Heart left ventricle (tissue), 16 donors: ENCODE measurements at regions not wholly inside any gene's neighbourhood (a gene's known extent, or its start where the extent isn't known, plus 50 kb on each side); places are given as distances from the start of the nearest gene placed in this dataset.

Experiments used
- ATAC-seq, 4 donors: fragments of 200-7000 bp; cut with Tn5 transposase; one replicate each; pipeline ENCODE4 v1.9.1; 2020 to 2022; ENCODE audit warnings: moderate library complexity in 4 of 4, mild to moderate bottlenecking in 3 of 4, moderate number of reproducible peaks in 1 of 4
- DNase-seq, 5 donors: peaks; one replicate each; pipeline ENCODE4 v3.0.0-alpha.2; 2020
- H3K27ac ChIP-seq, 12 donors: fragments of 200-600 bp; sonication (generic) in 4 of 12; one replicate each; pipeline versions ENCODE4 v1.5.0 to v1.8.0; 2016 to 2022; ENCODE audit warnings: mild to moderate bottlenecking in 2 of 12
- H3K27me3 ChIP-seq, 9 donors: fragments of 200-600 bp; sonication (generic) in 2 of 9; one replicate each; pipeline versions ENCODE4 v1.5.1 to v1.8.0; 2016 to 2022; ENCODE audit warnings: mild to moderate bottlenecking in 3 of 9
- H3K36me3 ChIP-seq, 9 donors: fragments of 200-600 bp; sonication (generic) in 2 of 9; one replicate each; pipeline versions ENCODE4 v1.5.0 to v1.8.0; 2018 to 2022; ENCODE audit warnings: mild to moderate bottlenecking in 2 of 9
- H3K4me1 ChIP-seq, 12 donors: fragments of 200-600 bp; sonication (generic) in 4 of 12; one replicate each; pipeline versions ENCODE4 v1.5.0 to v1.8.0; 2016 to 2022; ENCODE audit warnings: mild to moderate bottlenecking in 3 of 12
- H3K4me3 ChIP-seq, 12 donors: fragments of 200-600 bp; sonication (generic) in 4 of 12; one replicate each; pipeline versions ENCODE4 v1.5.0 to v1.8.0; 2017 to 2022; ENCODE audit warnings: mild to moderate bottlenecking in 9 of 12, moderate library complexity in 4 of 12
- H3K9me3 ChIP-seq, 12 donors: fragments of 200-600 bp; sonication (generic) in 4 of 12; one replicate each; pipeline versions ENCODE4 v1.5.0 to v1.8.0; 2016 to 2022; ENCODE audit warnings: mild to moderate bottlenecking in 1 of 12
- CTCF ChIP-seq, 12 donors: fragments of 200-600 bp; sonication (generic) in 4 of 12; IDR thresholded peaks; one replicate each; pipeline versions ENCODE4 v1.5.0 to v1.8.0; 2018 to 2022; ENCODE audit warnings: antibody characterized with exemption in 12 of 12, mild to moderate bottlenecking in 5 of 12
- POLR2A ChIP-seq, 2 donors: fragments of 450-650 bp; IDR thresholded peaks; one replicate each; pipeline ENCODE4 v1.6.1; 2017; ENCODE audit warnings: antibody characterized with exemption in 2 of 2, mild to moderate bottlenecking in 2 of 2, moderate library complexity in 2 of 2
- WGBS, 4 donors: extraction: QIAGEN DNeasy Blood & Tissue Kit in 2 of 4; methylation state at CpG; one replicate each; pipeline versions ENCODE4 v1.1.5 to v1.1.7; 2013 to 2018; 5-methylcytosine and 5-hydroxymethylcytosine counted together
- intact Hi-C, 10 donors: fragments of 100-400 bp; cut with DNase I; formaldehyde crosslinking; loops; one replicate each; pipeline versions ENCODE4 v1.11.1 to v1.14.2; 2022
- donor health status: ischemic (EF 13 %, LVEDD 7.1; RV severe dilation, severe dysfunction).
- donor health status: healthy with polysubstance abuse.
- donor health status: DM: no; HTN: yes; CAD: no.
- donor health status: DM: no; HTN: no; CAD: no.
- donor health status: ischemic (EF 25% LVEDD 6.9; RV normal size, moderate dysfunction).
- donor health status: ischemic (EF 25% LVEDD 5.7; RV mildly dilated, moderate dysfunction).
- donor health status: healthy.
- donor health status: DM: yes; HTN: yes; CAD: no.
- donor health status: ischemic (EF 35%, LVEDD 5.7; RV mildly dilated, moderate dysfunction).
- donor health status: nonischemic (EF 11% LVEDD 7.7; RV severe dilation, severe dysfunction).
- donor health status: DM: yes; HTN: yes; CAD: no.
- donor health status: PGD.
- donor health status: ischemic (EF 29% LVEDD 5.4; RV normal size, mild dysfunction).
- donor health status: nonischemic (EF 23%, LVEDD 6.1; RV moderate dilation, normal function).

- Histone ChIP-seq H3K36me3 (no peaks in the 10 kb centered on the region), H3K9me3 (peaks cover 0 to 7% (median 0%) of the 10 kb centered on the region in 12 donors), H3K4me3 (no peak overlapping the region), H3K27me3 (no peaks in the 10 kb centered on the region), H3K27ac (no peak overlapping the region), H3K4me1 (no peaks in the 10 kb centered on the region)
- no peak for ATAC-seq
- 93 to 98% (median 94%) methylated on average over 2 of the region's 2 CpGs for WGBS, 4 donors
- intact Hi-C loops: no loop called here
- TF ChIP-seq CTCF (IDR thresholded peaks at IDR 0.05) (no peak), POLR2A (IDR thresholded peaks at IDR 0.05) (no peak)
- no peak for DNase-seq
Observed at GRCh38 chr3:106797461-106797860, 579.8 kb upstream of the CCDC54 start.

- 73 to 89% (median 88%) methylated on average over 1 of the region's 1 CpG for WGBS, 4 donors
- ATAC-seq: no peak
- no peaks in the 10 kb centered on the region for H3K27me3 ChIP-seq
Observed at GRCh38 chr3:106805625-106806024, 571.6 kb upstream of the CCDC54 start.

GRCh38 chr3:106806964-106807363 lies 570.3 kb upstream of the CCDC54 start:
- ATAC-seq (no peak), DNase-seq (no peak)
- Histone ChIP-seq H3K9me3 (no peaks in the 10 kb centered on the region), H3K36me3 (no peaks in the 10 kb centered on the region), H3K4me3 (no peak overlapping the region), H3K27me3 (no peaks in the 10 kb centered on the region), H3K27ac (no peak overlapping the region), H3K4me1 (peaks cover 0 to 25% (median 6%) of the 10 kb centered on the region in 12 donors)
- TF ChIP-seq CTCF (IDR thresholded peaks at IDR 0.05) (no peak), POLR2A (IDR thresholded peaks at IDR 0.05) (no peak)
- intact Hi-C loops: no loop called here

More at GRCh38 chr3:106805625-106806024, 571.6 kb upstream of the CCDC54 start:
- Histone ChIP-seq H3K9me3 (no peaks in the 10 kb centered on the region), H3K4me1 (peaks cover 0 to 15% (median 4%) of the 10 kb centered on the region in 12 donors), H3K4me3 (no peak overlapping the region), H3K27ac (no peak overlapping the region), H3K36me3 (no peaks in the 10 kb centered on the region)
- no peak for DNase-seq
- intact Hi-C loops: no loop called here
- TF ChIP-seq POLR2A (IDR thresholded peaks at IDR 0.05): no peak
- no peak for TF ChIP-seq CTCF (IDR thresholded peaks at IDR 0.05)

- 91 to 96% (median 93%) methylated on average over 3 of the region's 3 CpGs for WGBS, 4 donors
- no peak for DNase-seq
- TF ChIP-seq POLR2A (IDR thresholded peaks at IDR 0.05) (no peak), CTCF (IDR thresholded peaks at IDR 0.05) (no peak)
- H3K27me3 ChIP-seq: no peaks in the 10 kb centered on the region
- peaks cover 0 to 32% (median 7%) of the 10 kb centered on the region in 12 donors for H3K4me1 ChIP-seq
- no peak overlapping the region for H3K4me3 ChIP-seq
- no peaks in the 10 kb centered on the region for H3K9me3 ChIP-seq
- intact Hi-C loops: no loop called here
- no peak overlapping the region for H3K27ac ChIP-seq
- H3K36me3 ChIP-seq: no peaks in the 10 kb centered on the region
- ATAC-seq: no peak
Observed at GRCh38 chr3:106809041-106809440, 568.2 kb upstream of the CCDC54 start.
